GM12873 (cell line): ENCODE measurements at regions not wholly inside any gene's neighbourhood (a gene's known extent, or its start where the extent isn't known, plus 50 kb on each side); places are given as distances from the start of the nearest gene placed in this dataset.

ENCODE experiments used
- TF ChIP-seq, protein P1 (sequence below): IDR thresholded peaks from 2 replicates; pipeline ENCODE4 v1.5.1; 2012; ENCODE audit warnings: low read depth, mild to moderate bottlenecking, moderate library complexity, low read length, control low read depth; ENCODE audit not compliant: insufficient read depth; ENCODE audit errors: missing control alignments

DNA sequence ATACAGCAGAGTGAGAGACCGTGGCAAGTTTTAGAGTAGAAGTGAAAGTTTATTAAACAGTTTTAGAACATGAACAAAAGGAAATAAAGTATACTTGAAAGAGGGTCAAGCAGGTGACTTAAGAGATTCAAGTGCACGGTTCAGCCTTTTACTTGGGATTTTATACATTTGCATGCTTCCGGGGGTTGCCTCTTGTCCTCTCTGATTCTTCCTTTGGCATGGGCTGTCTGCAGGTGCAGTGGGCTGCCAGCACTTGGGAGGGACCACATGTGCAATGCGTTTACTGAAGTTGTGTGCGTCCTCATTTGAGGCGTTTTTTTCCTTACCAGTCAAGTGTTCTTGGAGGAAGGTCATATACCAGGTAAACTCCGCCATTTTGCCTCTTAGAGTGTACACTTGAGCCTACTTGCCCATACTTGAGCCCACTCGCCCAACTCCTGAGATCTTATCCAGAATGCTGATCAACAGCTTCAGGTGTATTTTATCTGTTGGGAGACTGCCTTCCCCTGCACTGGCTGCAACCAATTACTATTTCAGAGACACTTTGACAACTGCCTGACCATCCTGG lies 195.2 kb downstream of the IRX5 start:
- TF ChIP-seq, protein P1, sequence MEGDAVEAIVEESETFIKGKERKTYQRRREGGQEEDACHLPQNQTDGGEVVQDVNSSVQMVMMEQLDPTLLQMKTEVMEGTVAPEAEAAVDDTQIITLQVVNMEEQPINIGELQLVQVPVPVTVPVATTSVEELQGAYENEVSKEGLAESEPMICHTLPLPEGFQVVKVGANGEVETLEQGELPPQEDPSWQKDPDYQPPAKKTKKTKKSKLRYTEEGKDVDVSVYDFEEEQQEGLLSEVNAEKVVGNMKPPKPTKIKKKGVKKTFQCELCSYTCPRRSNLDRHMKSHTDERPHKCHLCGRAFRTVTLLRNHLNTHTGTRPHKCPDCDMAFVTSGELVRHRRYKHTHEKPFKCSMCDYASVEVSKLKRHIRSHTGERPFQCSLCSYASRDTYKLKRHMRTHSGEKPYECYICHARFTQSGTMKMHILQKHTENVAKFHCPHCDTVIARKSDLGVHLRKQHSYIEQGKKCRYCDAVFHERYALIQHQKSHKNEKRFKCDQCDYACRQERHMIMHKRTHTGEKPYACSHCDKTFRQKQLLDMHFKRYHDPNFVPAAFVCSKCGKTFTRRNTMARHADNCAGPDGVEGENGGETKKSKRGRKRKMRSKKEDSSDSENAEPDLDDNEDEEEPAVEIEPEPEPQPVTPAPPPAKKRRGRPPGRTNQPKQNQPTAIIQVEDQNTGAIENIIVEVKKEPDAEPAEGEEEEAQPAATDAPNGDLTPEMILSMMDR, result no peak

DNA sequence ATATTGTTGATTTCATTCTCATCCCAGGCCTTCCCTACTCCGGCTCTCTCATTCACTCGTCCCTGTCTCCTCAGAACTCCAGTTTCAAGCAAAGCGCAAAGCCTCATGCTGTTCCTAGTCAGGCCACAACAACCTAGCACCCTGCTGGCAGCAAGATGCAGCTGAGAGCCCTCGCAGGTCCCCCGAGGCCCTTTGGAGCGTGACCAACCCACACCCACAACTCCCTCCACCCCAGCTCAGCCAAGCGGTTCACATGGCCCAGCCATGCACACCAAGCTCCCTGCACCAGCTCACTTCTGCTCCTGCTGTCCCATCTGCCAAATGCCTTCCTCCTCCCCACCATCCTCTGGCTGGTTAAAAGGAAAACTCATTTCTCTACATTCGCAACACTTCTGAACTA lies 195.8 kb downstream of the IRX5 start:
- TF ChIP-seq, protein P1, result no peak

DNA sequence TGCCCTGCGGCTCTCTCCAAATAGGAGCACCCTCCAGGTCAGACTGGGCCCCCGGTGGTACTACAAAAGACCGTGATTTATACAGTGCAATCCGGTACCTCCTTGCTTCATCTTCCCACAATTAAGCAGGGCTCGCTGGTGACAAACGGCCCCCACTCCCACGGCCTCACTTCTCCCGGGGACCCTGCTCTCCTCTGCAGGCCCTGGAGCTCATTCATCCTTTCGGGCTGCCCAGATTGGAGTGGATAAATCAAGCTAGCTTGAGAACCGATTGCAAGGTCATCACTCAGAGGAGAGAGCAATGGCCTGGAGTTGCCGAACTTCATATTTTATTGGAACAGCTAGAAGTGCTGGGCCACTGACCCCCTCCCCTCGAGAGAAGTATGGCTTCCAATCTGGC lies 193.5 kb upstream of the IRX6 start:
- TF ChIP-seq, protein P1, result no peak

DNA sequence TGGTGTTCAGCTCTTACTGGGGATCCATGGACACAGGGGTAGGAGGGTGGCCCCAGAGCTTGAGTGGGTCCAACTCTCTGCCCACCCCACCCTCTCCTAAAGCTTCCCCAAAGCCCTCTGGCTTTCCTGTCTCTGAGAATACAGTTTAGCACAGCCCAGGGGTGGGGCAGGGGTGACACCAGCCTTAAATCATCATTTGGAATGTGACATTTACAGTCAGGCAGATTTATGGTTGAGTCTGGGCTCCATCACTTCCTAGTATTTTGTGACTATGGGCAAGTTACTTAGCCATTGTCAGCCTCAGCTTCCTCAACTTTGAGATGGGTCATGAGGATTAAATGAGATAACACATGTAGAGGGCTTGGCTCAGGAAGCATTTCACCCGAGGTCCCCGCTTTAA lies 193.1 kb upstream of the IRX6 start:
- TF ChIP-seq, protein P1, result no peak

DNA sequence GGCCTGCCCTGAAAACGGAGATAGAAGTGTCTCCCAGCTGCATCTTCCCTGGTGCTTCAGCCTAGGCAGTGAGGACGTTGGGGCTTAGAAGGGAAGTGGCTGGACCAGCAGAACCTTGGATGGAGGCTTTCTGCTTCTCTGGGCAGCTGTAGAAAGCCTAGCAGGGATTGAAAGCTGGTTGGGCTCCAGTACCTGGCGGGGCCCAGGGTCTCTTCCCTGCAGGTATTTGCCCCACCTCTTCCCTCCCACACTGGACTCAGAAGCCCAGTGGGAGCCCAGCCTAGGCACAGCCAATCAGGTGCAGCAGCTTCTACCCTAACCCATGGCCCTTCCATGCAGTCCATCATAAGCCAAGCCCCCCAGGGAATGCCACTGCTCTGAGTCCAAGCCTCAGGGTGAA lies 190.3 kb upstream of the IRX6 start:
- TF ChIP-seq, protein P1, result no peak

- TF ChIP-seq, protein P1, result no peak
Observed at GRCh38 chr16:55136356-55137150, 187.4 kb upstream of the IRX6 start.

- TF ChIP-seq, protein P1, result no peak
Observed at GRCh38 chr16:55138298-55138697, 185.7 kb upstream of the IRX6 start.
